H9 (cell line): ENCODE measurements at regions not wholly inside any gene's neighbourhood (a gene's known extent, or its start where the extent isn't known, plus 50 kb on each side); places are given as distances from the start of the nearest gene placed in this dataset.

Source experiments
- DNase-seq: peaks from one replicate; pipeline ENCODE4 v3.0.0-alpha.2; 2017
- H2AFZ ChIP-seq: one replicate; pipeline ENCODE4 v1.6.1; 2013; ENCODE audit warnings: mild to moderate bottlenecking, low read length, control low read depth, moderate library complexity
- H2AK5ac ChIP-seq: 2 replicates; pipeline ENCODE4 v1.6.1; 2013; ENCODE audit warnings: low read length, control low read depth, mixed read lengths; ENCODE audit not compliant: insufficient read length
- H2BK120ac ChIP-seq: one replicate; pipeline ENCODE4 v1.6.1; 2013; ENCODE audit warnings: low read depth, mild to moderate bottlenecking, low read length, control low read depth, inconsistent platforms; ENCODE audit not compliant: poor library complexity, severe bottlenecking
- H2BK12ac ChIP-seq: 2 replicates; pipeline ENCODE4 v1.6.1; 2013; ENCODE audit warnings: low read length, control low read depth, mixed read lengths, low read depth; ENCODE audit not compliant: insufficient read length
- H2BK15ac ChIP-seq: 2 replicates; pipeline ENCODE4 v1.6.1; 2013; ENCODE audit warnings: low read depth, low read length, control low read depth
- H2BK20ac ChIP-seq: one replicate; pipeline ENCODE4 v1.6.1; 2013; ENCODE audit warnings: low read depth, mild to moderate bottlenecking, low read length, control low read depth, inconsistent platforms; ENCODE audit not compliant: poor library complexity, severe bottlenecking
- H2BK5ac ChIP-seq: 2 replicates; pipeline ENCODE4 v1.6.1; 2013; ENCODE audit warnings: low read length, control low read depth, mixed read lengths; ENCODE audit not compliant: insufficient read length
- H3K14ac ChIP-seq: 2 replicates; pipeline ENCODE4 v1.6.1; 2013; ENCODE audit warnings: low read length, control low read depth; ENCODE audit not compliant: insufficient read depth
- H3K18ac ChIP-seq: 2 replicates; pipeline ENCODE4 v1.6.1; 2013; ENCODE audit warnings: low read depth, mild to moderate bottlenecking, mixed read lengths, low read length, control low read depth; ENCODE audit not compliant: insufficient read length
- H3K23ac ChIP-seq: 2 replicates; pipeline ENCODE4 v1.6.1; 2013; ENCODE audit warnings: low read length, control low read depth, mixed read lengths, low read depth; ENCODE audit not compliant: insufficient read length
- H3K23me2 ChIP-seq: 2 replicates; pipeline ENCODE4 v1.6.1; 2013; ENCODE audit warnings: low read depth, mild to moderate bottlenecking, mixed read lengths, low read length, control low read depth; ENCODE audit not compliant: insufficient read length, poor library complexity, severe bottlenecking
- H3K27ac ChIP-seq: 2 replicates; pipeline ENCODE4 v1.5.1; 2013; ENCODE audit warnings: low read length, control low read depth, mixed read lengths, low read depth; ENCODE audit not compliant: insufficient read length
- H3K27me3 ChIP-seq: 2 replicates; pipeline ENCODE4 v1.6.1; 2013; ENCODE audit warnings: low read length, control low read depth, inconsistent platforms; ENCODE audit not compliant: insufficient read depth
- H3K4ac ChIP-seq: 2 replicates; pipeline ENCODE4 v1.6.1; 2013; ENCODE audit warnings: low read depth, mild to moderate bottlenecking, control low read depth, inconsistent platforms, low read length, moderate library complexity
- H3K4me1 ChIP-seq: 2 replicates; pipeline ENCODE4 v1.6.1; 2013; ENCODE audit warnings: low read length, control low read depth, inconsistent platforms; ENCODE audit not compliant: insufficient read depth
- H3K4me2 ChIP-seq: 2 replicates; pipeline ENCODE4 v1.6.1; 2013; ENCODE audit warnings: low read length, control low read depth, mixed read lengths; ENCODE audit not compliant: insufficient read length, insufficient read depth
- H3K56ac ChIP-seq: 2 replicates; pipeline ENCODE4 v1.6.1; 2013; ENCODE audit warnings: low read depth, mild to moderate bottlenecking, mixed read lengths, low read length, control low read depth; ENCODE audit not compliant: insufficient read length
- H3K79me1 ChIP-seq: 2 replicates; pipeline ENCODE4 v1.6.1; 2013; ENCODE audit warnings: low read depth, mild to moderate bottlenecking, moderate library complexity, low read length, control low read depth, inconsistent platforms; ENCODE audit not compliant: insufficient read depth, poor library complexity, severe bottlenecking
- H3K79me2 ChIP-seq: 2 replicates; pipeline ENCODE4 v1.6.1; 2013; ENCODE audit warnings: low read length, control low read depth, inconsistent platforms; ENCODE audit not compliant: insufficient read depth
- H3K9ac ChIP-seq: 2 replicates; pipeline ENCODE4 v1.6.1; 2013; ENCODE audit warnings: low read length, control low read depth, mixed read lengths; ENCODE audit not compliant: insufficient read length; ENCODE audit errors: extremely low read depth
- H3K9me3 ChIP-seq: one replicate; pipeline ENCODE4 v1.6.1; 2013; ENCODE audit warnings: low read depth, low read length, inconsistent platforms; ENCODE audit not compliant: control insufficient read depth
- H3T11ph ChIP-seq: one replicate; pipeline ENCODE4 v1.6.1; 2013; ENCODE audit warnings: mild to moderate bottlenecking, low read length, control low read depth, inconsistent platforms
- H4K20me1 ChIP-seq: one replicate; pipeline ENCODE4 v1.6.1; 2013; ENCODE audit not compliant: control insufficient read depth, insufficient read length, insufficient read depth
- H4K5ac ChIP-seq: 2 replicates; pipeline ENCODE4 v1.6.1; 2013; ENCODE audit warnings: low read depth, mild to moderate bottlenecking, mixed read lengths, low read length, control low read depth; ENCODE audit not compliant: insufficient read length
- H4K8ac ChIP-seq: replicated peaks from 2 replicates; pipeline ENCODE4 v1.6.1; 2013; ENCODE audit warnings: low read length, control low read depth, mixed read lengths, low read depth; ENCODE audit not compliant: insufficient read length
- H4K91ac ChIP-seq: 2 replicates; pipeline ENCODE4 v1.6.1; 2013; ENCODE audit warnings: low read depth, mild to moderate bottlenecking, moderate library complexity, mixed read lengths, low read length, control low read depth; ENCODE audit not compliant: insufficient read length
- H3K27ac Mint-ChIP-seq, 3 experiments: 2 replicates in 2 of 3; 3 replicates in 1 of 3; pipeline ENCODE4 v1.8.0; 2020 to 2021; ENCODE audit warnings: mixed read lengths in 3 of 3, mild to moderate bottlenecking in 1 of 3, moderate library complexity in 1 of 3
- H3K27me3 Mint-ChIP-seq: 2 replicates; pipeline ENCODE4 v1.8.0; 2021; ENCODE audit warnings: low read depth, mild to moderate bottlenecking, moderate library complexity, mixed read lengths
- H3K36me3 Mint-ChIP-seq, 3 experiments: 2 replicates in 2 of 3; 3 replicates in 1 of 3; pipeline ENCODE4 v1.8.0; 2020 to 2021; ENCODE audit warnings: low read depth in 3 of 3, mixed read lengths in 3 of 3; ENCODE audit not compliant: insufficient read depth in 1 of 3
- H3K4me1 Mint-ChIP-seq, 2 experiments: 2 replicates each; pipeline ENCODE4 v1.8.0; 2020; ENCODE audit warnings: mixed read lengths in 2 of 2
- H3K4me3 Mint-ChIP-seq, 2 experiments: 2 replicates in 1 of 2; 3 replicates in 1 of 2; pipeline ENCODE4 v1.8.0; 2020 to 2021; ENCODE audit warnings: mild to moderate bottlenecking in 2 of 2, mixed read lengths in 2 of 2, moderate library complexity in 1 of 2
- H3K9me3 Mint-ChIP-seq, 2 experiments: 2 replicates in 1 of 2; 3 replicates in 1 of 2; pipeline ENCODE4 v1.8.0; 2020; ENCODE audit warnings: mild to moderate bottlenecking in 2 of 2, mixed read lengths in 2 of 2, moderate library complexity in 1 of 2
- CTCF ChIP-seq: fragments of 200-600 bp; sonication (generic); conservative IDR thresholded peaks from 3 replicates; pipeline ENCODE4 v1.8.0; 2021; ENCODE audit warnings: antibody characterized with exemption, mild to moderate bottlenecking
- WGBS: extraction: QIAGEN DNeasy Blood & Tissue Kit; methylation state at CpG from one replicate; pipeline ENCODE4 v1.1.7; 2013; ENCODE audit warnings: missing lambda C conversion rate, low lambda C conversion rate, mixed read lengths; ENCODE audit not compliant: insufficient read length; ENCODE audit errors: extremely low coverage; 5-methylcytosine and 5-hydroxymethylcytosine counted together

GRCh38 chr5:68947986-68948385 lies 145.8 kb upstream of the SLC30A5 start:
- no peak overlapping the region for H4K91ac ChIP-seq
- TF ChIP-seq CTCF = no peak
- no peak overlapping the region for H3K14ac ChIP-seq
- H2BK15ac ChIP-seq = no peak overlapping the region
- H2AFZ ChIP-seq = no peak overlapping the region
- H3K27ac ChIP-seq = no peak overlapping the region
- no peak overlapping the region for H3K9ac ChIP-seq
- H2BK20ac ChIP-seq = no peak overlapping the region
- H2BK5ac ChIP-seq = no peak overlapping the region
- no peak overlapping the region for H2AK5ac ChIP-seq
- no peak overlapping the region for H4K5ac ChIP-seq
- H3K9me3 Mint-ChIP-seq = peaks cover under 1 to 6% of the 10 kb centered on the region in 2 experiments
- H3K23me2 ChIP-seq = no peaks in the 10 kb centered on the region
- H2BK12ac ChIP-seq = no peak overlapping the region
- peaks cover 13 to 31% of the 10 kb centered on the region in 2 experiments for H3K4me1 Mint-ChIP-seq
- H3K4me3 Mint-ChIP-seq = no peak overlapping the region
- H3K27ac Mint-ChIP-seq = no peak overlapping the region
- no peak overlapping the region for H4K8ac ChIP-seq
- H3T11ph ChIP-seq = no peak overlapping the region
- no peak overlapping the region for H3K56ac ChIP-seq
- no peak overlapping the region for H3K23ac ChIP-seq
- no peaks in the 10 kb centered on the region for H3K79me1 ChIP-seq
- H3K4me2 ChIP-seq = no peak overlapping the region
- H3K27me3 Mint-ChIP-seq = peaks cover 3% of the 10 kb centered on the region
- no peaks in the 10 kb centered on the region for H3K4me1 ChIP-seq
- H3K18ac ChIP-seq = no peak overlapping the region
- peaks cover 0 to 6% (median 5%) of the 10 kb centered on the region in 3 experiments; a peak in 4 of 7 replicates for H3K36me3 Mint-ChIP-seq
- no peaks in the 10 kb centered on the region for H3K27me3 ChIP-seq
- H4K20me1 ChIP-seq = no peaks in the 10 kb centered on the region
- no peak for DNase-seq
- H3K4ac ChIP-seq = no peak overlapping the region
- H3K9me3 ChIP-seq = no peaks in the 10 kb centered on the region
- no peak overlapping the region for H2BK120ac ChIP-seq
- no peaks in the 10 kb centered on the region for H3K79me2 ChIP-seq
- no CpG with 5 or more reads among the region's 2 CpGs for WGBS
